ENCODE measurements at regions not wholly inside any gene's neighbourhood (a gene's known extent, or its start where the extent isn't known, plus 50 kb on each side); places are given as distances from the start of the nearest gene placed in this dataset.
"Not testable (repeated sequence)": the region's sequence is repeated elsewhere in the genome, so short reads cannot be mapped to it uniquely, and the experiment has no call there.

DNA sequence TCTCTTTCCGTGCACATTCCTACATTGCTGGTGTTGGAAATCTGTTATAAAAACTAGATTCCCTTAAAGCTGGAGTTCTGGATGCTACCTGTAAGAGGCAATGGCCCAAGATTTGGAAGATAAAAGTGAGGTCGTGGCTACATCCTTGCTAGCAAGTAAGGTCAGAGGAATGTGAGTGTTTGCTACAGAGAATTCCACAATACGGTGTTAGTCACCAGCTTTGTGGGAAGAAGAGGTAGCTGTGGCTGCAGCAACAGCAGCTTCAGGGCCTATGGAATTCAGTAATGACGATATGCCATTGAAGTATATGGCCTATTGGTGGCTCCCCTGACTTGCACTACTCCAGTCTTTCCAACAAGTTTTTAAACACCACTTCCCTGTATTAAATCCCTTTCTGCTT, 227.7 kb upstream of the TMEM260 start:
- CTCF ChIA-PET = interaction anchor here (1.0 to 3.1 kb wide), 5 partner anchors 11 to 906 kb away, joined by 3 to 19 read pairs (median 4); no protein-coding TSS in a partner anchor
- DNase-seq (ENCODE audit: low read depth, low spot score) = peak; percentile 71

DNA sequence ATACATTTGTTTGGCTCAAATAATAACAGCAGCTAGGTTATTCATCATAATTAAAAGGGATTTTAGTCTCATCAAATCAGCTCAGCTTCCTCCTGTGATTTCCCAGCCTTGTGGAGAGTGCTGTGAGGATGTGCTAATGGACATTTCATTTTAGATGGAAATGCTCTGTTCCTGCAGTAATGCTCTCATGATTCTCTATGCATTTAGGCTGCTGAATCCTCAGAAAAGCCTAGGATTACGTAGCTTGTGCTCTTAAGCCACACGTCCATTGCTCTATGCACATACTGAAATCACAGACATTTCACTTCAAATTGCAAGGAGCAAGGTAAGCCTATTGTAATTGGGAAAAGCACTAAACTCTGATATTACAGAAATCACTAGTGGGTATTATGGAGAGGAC, 226.6 kb upstream of the TMEM260 start:
- ChIA-PET POLR2A (no interaction called here), CTCF (interaction anchor here (0.6 to 3.1 kb wide), 3 partner anchors 12 to 71 kb away, joined by 3 to 19 read pairs (median 3); no protein-coding TSS in a partner anchor)
- TF ChIP-seq, protein P1, sequence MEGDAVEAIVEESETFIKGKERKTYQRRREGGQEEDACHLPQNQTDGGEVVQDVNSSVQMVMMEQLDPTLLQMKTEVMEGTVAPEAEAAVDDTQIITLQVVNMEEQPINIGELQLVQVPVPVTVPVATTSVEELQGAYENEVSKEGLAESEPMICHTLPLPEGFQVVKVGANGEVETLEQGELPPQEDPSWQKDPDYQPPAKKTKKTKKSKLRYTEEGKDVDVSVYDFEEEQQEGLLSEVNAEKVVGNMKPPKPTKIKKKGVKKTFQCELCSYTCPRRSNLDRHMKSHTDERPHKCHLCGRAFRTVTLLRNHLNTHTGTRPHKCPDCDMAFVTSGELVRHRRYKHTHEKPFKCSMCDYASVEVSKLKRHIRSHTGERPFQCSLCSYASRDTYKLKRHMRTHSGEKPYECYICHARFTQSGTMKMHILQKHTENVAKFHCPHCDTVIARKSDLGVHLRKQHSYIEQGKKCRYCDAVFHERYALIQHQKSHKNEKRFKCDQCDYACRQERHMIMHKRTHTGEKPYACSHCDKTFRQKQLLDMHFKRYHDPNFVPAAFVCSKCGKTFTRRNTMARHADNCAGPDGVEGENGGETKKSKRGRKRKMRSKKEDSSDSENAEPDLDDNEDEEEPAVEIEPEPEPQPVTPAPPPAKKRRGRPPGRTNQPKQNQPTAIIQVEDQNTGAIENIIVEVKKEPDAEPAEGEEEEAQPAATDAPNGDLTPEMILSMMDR (IDR thresholded peaks at IDR 0.05; ENCODE audit: insufficient read depth, low read length, missing control alignments) = no peak
- DNase-seq (ENCODE audit: low read depth, low spot score) = no peak
- H3K4me3 ChIP-seq (ENCODE audit: low read depth, low read length) = no peak overlapping the region

More for the DNA sequence above, 227.7 kb upstream of the TMEM260 start:
- TF ChIP-seq, protein P1 (IDR thresholded peaks at IDR 0.05; ENCODE audit: insufficient read depth, low read length, missing control alignments) = no peak
- POLR2A ChIA-PET = no interaction called here
- H3K4me3 ChIP-seq (ENCODE audit: low read depth, low read length) = no peak overlapping the region

DNA sequence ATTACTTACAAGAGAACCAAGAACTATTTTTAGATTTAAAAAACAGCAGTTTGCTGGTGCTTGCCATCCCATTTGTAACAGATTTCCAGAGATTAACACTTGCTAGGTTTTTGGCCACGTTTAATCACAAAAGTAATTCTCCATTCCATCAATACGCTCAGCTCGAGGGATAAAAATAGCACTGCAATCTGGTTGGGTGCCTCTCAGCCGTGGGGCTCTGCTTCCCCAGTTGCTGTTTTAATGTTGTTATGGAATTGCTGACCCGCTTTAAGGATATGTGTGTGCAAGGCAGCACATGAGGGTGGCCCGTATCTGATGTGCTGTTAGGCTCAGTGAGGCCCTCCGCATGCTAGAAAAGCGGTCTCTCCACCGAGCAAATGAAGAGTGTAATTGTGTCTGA, 222.2 kb upstream of the TMEM260 start:
- ChIA-PET POLR2A (no interaction called here), CTCF (interaction anchor here (1.5 to 1.9 kb wide), 2 partner anchors 17 to 65 kb away, joined by 5 read pairs; no protein-coding TSS in a partner anchor)
- TF ChIP-seq, protein P1 (IDR thresholded peaks at IDR 0.05; ENCODE audit: insufficient read depth, low read length, missing control alignments) = no peak
- no peak overlapping the region for H3K4me3 ChIP-seq (ENCODE audit: low read depth, low read length)
- no peak for DNase-seq (ENCODE audit: low read depth, low spot score)

DNA sequence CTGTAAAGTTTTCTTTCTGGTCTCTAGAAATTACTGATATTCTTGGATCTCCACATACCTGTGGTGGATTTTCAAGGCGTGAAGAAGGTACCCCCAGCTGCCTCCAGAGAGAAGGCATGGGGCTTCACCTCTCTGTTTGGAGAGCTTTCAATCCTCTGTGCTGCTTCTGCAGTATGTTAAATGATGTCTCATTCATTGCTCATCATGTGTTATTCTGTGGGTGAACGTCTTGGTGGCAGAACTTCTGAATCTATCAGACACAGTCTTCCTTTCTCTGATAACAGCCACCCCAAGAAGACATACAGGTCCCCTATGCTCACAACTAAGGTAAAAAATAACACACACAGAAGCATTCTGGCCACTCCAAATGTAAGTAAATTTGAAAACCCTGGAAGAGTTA, 221.3 kb upstream of the TMEM260 start:
- CTCF ChIA-PET = interaction anchor here (1.9 kb wide), 1 partner anchor 18 kb away, joined by 5 read pairs; no protein-coding TSS in a partner anchor
- POLR2A ChIA-PET = no interaction called here
- H3K4me3 ChIP-seq (ENCODE audit: low read depth, low read length) = no peak overlapping the region
- TF ChIP-seq, protein P1 (IDR thresholded peaks at IDR 0.05; ENCODE audit: insufficient read depth, low read length, missing control alignments) = no peak
- no peak for DNase-seq (ENCODE audit: low read depth, low spot score)

DNA sequence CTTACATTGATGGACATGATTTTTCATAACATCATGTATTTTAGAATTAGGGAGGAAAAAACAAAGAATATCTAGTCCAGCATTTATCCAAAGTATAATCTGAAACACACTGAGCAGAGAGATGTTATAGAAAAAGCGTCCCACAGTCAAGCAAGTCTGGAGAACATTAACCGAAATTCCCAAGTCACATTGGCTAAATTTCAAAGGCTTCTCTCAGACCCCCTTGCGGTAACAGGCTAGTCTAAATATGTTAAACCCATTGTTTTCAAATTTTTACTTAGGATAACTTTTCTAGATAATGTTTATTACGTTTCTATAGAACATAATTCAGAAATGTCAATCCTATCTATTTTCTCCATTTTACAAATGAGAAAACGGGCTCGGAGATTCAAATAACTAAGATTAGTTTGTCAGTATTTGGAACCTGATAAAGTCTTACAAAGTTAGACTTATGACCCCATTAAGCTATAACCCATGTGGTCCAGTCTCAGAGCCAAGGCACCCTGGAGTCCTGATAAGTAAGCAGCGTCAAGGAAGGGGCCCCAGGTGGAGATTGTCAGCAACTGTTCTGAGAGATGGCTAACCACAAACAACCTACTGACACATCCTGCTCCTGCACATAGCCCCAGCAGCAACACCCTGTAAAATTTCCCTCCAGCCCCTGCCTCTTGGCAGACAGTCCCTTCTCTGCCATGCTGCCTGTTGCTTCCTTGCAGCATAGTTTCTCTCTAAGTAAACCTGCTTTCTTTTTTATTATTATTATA, 220.6 kb upstream of the TMEM260 start:
- H3K4me3 ChIP-seq (ENCODE audit: low read depth, low read length) = no peak overlapping the region
- DNase-seq (ENCODE audit: low read depth, low spot score) = no peak
- CTCF ChIA-PET = no interaction called here
- TF ChIP-seq, protein P1 (IDR thresholded peaks at IDR 0.05; ENCODE audit: insufficient read depth, low read length, missing control alignments) = no peak
- POLR2A ChIA-PET = no interaction called here

DNA sequence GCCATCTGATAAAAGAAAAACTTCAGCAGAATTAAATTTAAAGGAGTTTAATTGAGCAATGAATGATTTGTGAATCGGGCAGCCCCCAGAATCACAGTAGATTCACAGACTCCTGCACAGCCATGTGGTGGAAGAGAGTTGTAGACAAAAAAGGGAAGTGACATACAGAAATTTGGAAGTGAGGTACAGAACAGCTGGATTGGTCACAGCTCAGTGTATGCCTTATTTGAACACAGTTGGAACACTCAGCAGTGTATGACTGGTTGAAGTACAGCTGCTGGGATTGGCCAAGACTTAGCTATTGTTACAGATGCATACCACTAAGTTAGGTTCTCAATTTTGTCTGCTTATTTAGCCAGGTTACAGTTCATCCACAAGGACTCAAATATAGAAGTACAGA, 213.9 kb upstream of the TMEM260 start:
- POLR2A ChIA-PET = interaction anchor here (0.5 kb wide), 1 partner anchor 668 kb away, joined by 3 read pairs; no protein-coding TSS in a partner anchor
- CTCF ChIA-PET = interaction anchor here (1.1 kb wide), 1 partner anchor 664 kb away, joined by 3 read pairs; no protein-coding TSS in a partner anchor
- DNase-seq (ENCODE audit: low read depth, low spot score); H3K4me3 ChIP-seq (ENCODE audit: low read depth, low read length): not testable (repeated sequence)

Data from AG04449 (cell line).